Ovary (tissue), 3 donors: ENCODE measurements at regions not wholly inside any gene's neighbourhood (a gene's known extent, or its start where the extent isn't known, plus 50 kb on each side); places are given as distances from the start of the nearest gene placed in this dataset.

Experiments
- CTCF ChIP-seq, 3 donors: fragments of 450-650 bp in 2 of 3; fragments of 200-600 bp in 1 of 3; IDR thresholded peaks; one replicate each; pipeline versions ENCODE4 v1.5.1 to v1.8.0; 2016 to 2022; ENCODE audit warnings: antibody characterized with exemption in 3 of 3, mild to moderate bottlenecking in 1 of 3
- EP300 ChIP-seq: sonication (generic); formaldehyde crosslinking; IDR thresholded peaks from one replicate; pipeline ENCODE4 v1.6.1; 2017; ENCODE audit warnings: antibody characterized with exemption
- POLR2A ChIP-seq: fragments of 450-650 bp; IDR thresholded peaks from one replicate; pipeline ENCODE4 v1.6.1; 2017; ENCODE audit warnings: antibody characterized with exemption, mild to moderate bottlenecking, moderate library complexity
- donor health status: DM: no; HTN: no; CAD: no.

- TF ChIP-seq CTCF (IDR thresholded peaks at IDR 0.05) (no peak), POLR2A (no peak), EP300 (no peak)
Observed at GRCh38 chr13:106796280-106797047, 228.5 kb upstream of the ARGLU1 start.
